ENCODE measurements at regions not wholly inside any gene's neighbourhood (a gene's known extent, or its start where the extent isn't known, plus 50 kb on each side); places are given as distances from the start of the nearest gene placed in this dataset.
A peak's percentile ranks its signal among the peaks of the same experiment; 100 is the strongest.

GRCh38 chr18:29171892-29172755, 995.2 kb upstream of the CDH2 start:
- no peak for DNase-seq (ENCODE audit: extremely low read depth, low read depth)
- TF ChIP-seq CTCF (IDR thresholded peaks at IDR 0.05; ENCODE audit: low read depth, low read length), result no peak

GRCh38 chr18:29169599-29169998, 992.7 kb upstream of the CDH2 start:
- DNase-seq (ENCODE audit: extremely low read depth, low read depth), result no peak
- no peak for TF ChIP-seq CTCF (IDR thresholded peaks at IDR 0.05; ENCODE audit: low read depth, low read length)

- peak; percentile 41 for DNase-seq (ENCODE audit: extremely low read depth, low read depth)
- no peak for TF ChIP-seq CTCF (IDR thresholded peaks at IDR 0.05; ENCODE audit: low read depth, low read length)
Measured at GRCh38 chr18:29164993-29165599, 988.2 kb upstream of the CDH2 start.

DNA sequence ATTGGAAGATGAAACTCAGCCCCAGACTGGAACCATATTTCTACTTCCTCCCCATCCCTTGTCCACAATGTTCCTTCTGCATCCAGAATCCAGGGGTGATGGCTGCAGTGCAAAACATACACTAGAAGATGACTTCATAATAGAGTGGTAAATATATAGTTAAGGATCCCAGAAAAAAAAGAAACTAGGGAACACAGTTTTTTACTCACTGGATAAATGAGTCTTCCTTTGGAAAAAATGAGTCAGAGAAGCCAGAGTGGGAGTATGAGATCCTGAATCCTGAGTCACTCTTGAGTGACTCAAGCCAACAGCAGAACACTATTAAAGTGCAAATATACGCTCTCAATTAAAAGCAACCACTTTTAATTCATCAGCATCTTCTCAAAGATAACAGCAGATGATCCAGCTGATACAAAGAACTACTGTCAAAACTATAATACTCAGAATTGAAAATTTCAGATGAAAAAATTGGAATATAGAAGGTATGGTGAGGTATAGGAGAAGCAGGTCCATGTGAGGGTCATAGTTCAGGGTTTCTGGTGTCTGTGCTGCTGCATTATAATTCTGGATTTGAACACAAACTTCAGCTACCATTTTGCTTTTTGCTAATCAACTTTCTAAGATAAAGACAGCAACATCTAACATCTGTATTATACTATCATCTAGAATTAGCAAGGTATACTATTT, 987.2 kb upstream of the CDH2 start:
- TF ChIP-seq CTCF (IDR thresholded peaks at IDR 0.05; ENCODE audit: low read depth, low read length), result no peak
- peak; percentile 79 for DNase-seq (ENCODE audit: extremely low read depth, low read depth)

- no peak for TF ChIP-seq CTCF (IDR thresholded peaks at IDR 0.05; ENCODE audit: low read depth, low read length)
- DNase-seq (ENCODE audit: extremely low read depth, low read depth), result no peak
Measured at GRCh38 chr18:29163596-29163995, 986.7 kb upstream of the CDH2 start.

- no peak for DNase-seq (ENCODE audit: extremely low read depth, low read depth)
- TF ChIP-seq CTCF (IDR thresholded peaks at IDR 0.05; ENCODE audit: low read depth, low read length), result no peak
Measured at GRCh38 chr18:29161429-29161828, 984.5 kb upstream of the CDH2 start.

- TF ChIP-seq CTCF (IDR thresholded peaks at IDR 0.05; ENCODE audit: low read depth, low read length), result no peak
- no peak for DNase-seq (ENCODE audit: extremely low read depth, low read depth)
Measured at GRCh38 chr18:29160170-29160569, 983.2 kb upstream of the CDH2 start.
